A673 (cell line): ENCODE measurements at regions not wholly inside any gene's neighbourhood (a gene's known extent, or its start where the extent isn't known, plus 50 kb on each side); places are given as distances from the start of the nearest gene placed in this dataset.
"Not testable (repeated sequence)": the region's sequence is repeated elsewhere in the genome, so short reads cannot be mapped to it uniquely, and the experiment has no call there.

Source experiments
- CTCF ChIP-seq: fragments of 300-800, 200-600 bp; sonication (generic); conservative IDR thresholded peaks from 2 replicates; pipeline ENCODE4 v1.5.1; 2017; ENCODE audit warnings: low read depth, mild to moderate bottlenecking, antibody characterized with exemption, low read length, moderate library complexity, mixed read lengths
- EZH2 ChIP-seq: fragments of 200-600 bp; sonication (generic); IDR thresholded peaks from 2 replicates; pipeline ENCODE4 v1.6.1; 2017; ENCODE audit warnings: borderline replicate concordance, low read depth, mild to moderate bottlenecking, mixed read lengths, antibody characterized with exemption, low read length; ENCODE audit not compliant: poor library complexity, severe bottlenecking

- not testable (repeated sequence) for TF ChIP-seq CTCF, EZH2
Observed at GRCh38 chr9:75362446-75362845, 274.1 kb downstream of the OSTF1 start.
